NB4 (cell line): ENCODE measurements at regions not wholly inside any gene's neighbourhood (a gene's known extent, or its start where the extent isn't known, plus 50 kb on each side); places are given as distances from the start of the nearest gene placed in this dataset.

Source experiments
- DNase-seq: peaks from one replicate; pipeline ENCODE4 v3.0.0; 2010; ENCODE audit warnings: low read depth
- H3K4me3 ChIP-seq: one replicate; pipeline ENCODE4 v1.5.1; 2011; ENCODE audit warnings: mild to moderate bottlenecking, low read depth, low read length, moderate library complexity
- MYC ChIP-seq: IDR thresholded peaks from 2 replicates; pipeline ENCODE4 v1.6.1; 2011; ENCODE audit warnings: low read depth, low read length
- POLR2A ChIP-seq: IDR thresholded peaks from 2 replicates; pipeline ENCODE4 v1.6.1; 2011; ENCODE audit warnings: mild to moderate bottlenecking; ENCODE audit not compliant: insufficient read length; ENCODE audit errors: extremely low read depth
- TF ChIP-seq, protein P1 (sequence below): IDR thresholded peaks from 2 replicates; pipeline ENCODE4 v1.6.1; 2011; ENCODE audit warnings: low read depth, low read length
- TF ChIP-seq, protein P2 (sequence below): IDR thresholded peaks from one replicate; pipeline ENCODE4 v1.5.1; 2012; ENCODE audit warnings: low read depth, low read length

DNA sequence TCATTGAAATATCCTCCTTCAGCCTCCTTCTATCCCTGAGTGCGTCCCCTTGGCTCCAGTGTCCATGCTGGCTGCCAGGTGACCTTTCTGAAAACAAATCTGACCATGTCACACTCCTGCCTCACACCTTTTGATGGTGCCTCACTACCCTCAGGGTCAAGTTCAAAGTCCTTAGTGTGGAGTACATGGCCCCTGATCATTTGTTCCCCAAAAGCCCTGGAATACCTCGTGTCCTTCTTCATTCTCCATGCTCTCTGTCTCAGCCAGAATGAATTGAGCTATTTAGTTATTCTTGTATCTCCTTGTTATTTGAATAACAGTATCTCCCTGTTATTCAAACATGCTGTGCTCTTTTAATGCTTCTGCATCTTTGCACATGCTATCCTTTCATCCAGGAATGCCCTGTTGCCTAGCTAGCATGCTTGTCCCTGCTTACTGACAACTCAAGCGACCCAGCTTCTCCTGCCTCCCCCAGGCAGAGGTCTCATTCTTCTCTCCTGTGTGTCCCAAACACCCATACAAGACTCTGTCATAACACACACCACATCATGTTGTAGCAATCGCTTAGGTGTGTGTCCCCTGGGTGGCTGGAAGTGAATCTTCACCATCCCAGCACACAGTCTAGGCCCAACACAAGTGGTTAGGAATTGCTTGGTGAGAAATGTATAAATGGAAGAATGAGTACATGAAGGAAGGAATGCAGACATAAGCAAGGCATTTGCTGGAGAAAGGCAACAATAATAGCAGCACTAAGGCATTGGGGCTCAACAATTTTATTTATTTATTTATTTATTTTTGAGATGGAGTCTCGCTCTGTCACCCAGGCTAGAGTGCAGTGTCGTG is 144.0 kb downstream of the DDX1 start:
- TF ChIP-seq, protein P1, sequence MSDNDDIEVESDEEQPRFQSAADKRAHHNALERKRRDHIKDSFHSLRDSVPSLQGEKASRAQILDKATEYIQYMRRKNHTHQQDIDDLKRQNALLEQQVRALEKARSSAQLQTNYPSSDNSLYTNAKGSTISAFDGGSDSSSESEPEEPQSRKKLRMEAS, result no peak
- TF ChIP-seq POLR2A, result no peak
- TF ChIP-seq, protein P2, sequence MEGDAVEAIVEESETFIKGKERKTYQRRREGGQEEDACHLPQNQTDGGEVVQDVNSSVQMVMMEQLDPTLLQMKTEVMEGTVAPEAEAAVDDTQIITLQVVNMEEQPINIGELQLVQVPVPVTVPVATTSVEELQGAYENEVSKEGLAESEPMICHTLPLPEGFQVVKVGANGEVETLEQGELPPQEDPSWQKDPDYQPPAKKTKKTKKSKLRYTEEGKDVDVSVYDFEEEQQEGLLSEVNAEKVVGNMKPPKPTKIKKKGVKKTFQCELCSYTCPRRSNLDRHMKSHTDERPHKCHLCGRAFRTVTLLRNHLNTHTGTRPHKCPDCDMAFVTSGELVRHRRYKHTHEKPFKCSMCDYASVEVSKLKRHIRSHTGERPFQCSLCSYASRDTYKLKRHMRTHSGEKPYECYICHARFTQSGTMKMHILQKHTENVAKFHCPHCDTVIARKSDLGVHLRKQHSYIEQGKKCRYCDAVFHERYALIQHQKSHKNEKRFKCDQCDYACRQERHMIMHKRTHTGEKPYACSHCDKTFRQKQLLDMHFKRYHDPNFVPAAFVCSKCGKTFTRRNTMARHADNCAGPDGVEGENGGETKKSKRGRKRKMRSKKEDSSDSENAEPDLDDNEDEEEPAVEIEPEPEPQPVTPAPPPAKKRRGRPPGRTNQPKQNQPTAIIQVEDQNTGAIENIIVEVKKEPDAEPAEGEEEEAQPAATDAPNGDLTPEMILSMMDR, result no peak
- TF ChIP-seq MYC, result no peak
- no peak overlapping the region for H3K4me3 ChIP-seq
- DNase-seq, result no peak

DNA sequence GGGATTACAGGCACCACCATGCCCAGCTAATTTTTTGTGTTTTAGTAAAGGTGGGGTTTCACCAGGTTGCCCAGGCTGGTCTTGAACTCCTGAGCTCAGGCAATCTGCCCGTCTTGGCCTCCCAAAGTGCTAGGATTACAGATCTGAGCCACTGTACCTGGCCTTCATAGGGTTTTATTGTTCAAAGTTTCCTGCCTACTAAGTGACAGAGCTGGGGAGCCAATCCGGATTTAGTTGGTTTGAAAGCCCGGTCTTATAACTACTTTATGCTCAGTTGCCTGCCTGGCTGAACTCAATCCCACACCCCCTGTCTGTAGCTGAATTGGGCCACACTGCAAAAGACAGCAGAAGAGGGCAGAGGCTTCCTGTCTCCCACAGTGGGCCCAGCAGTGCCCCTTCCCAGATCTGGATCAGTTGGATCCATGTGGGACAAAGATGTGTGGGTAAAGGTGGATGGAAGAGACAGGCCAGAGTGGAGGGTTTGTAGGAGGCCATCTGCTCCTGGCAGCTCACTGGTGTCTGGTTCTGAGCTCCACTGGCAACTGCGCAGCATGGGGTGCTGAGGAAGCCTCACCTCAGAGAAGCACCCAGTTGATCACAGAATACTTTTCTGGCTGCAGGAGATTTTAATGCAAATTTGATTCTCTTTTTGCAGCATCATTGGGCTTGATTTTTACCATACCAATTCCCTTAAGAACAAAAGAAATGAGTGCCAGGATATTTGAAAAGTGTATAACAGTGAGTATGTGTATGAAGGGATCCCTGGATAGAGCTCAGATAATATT is 144.9 kb downstream of the DDX1 start:
- no peak overlapping the region for H3K4me3 ChIP-seq
- no peak for TF ChIP-seq POLR2A
- no peak for TF ChIP-seq MYC
- TF ChIP-seq, protein P1, result no peak
- TF ChIP-seq, protein P2, result no peak
- no peak for DNase-seq

DNA sequence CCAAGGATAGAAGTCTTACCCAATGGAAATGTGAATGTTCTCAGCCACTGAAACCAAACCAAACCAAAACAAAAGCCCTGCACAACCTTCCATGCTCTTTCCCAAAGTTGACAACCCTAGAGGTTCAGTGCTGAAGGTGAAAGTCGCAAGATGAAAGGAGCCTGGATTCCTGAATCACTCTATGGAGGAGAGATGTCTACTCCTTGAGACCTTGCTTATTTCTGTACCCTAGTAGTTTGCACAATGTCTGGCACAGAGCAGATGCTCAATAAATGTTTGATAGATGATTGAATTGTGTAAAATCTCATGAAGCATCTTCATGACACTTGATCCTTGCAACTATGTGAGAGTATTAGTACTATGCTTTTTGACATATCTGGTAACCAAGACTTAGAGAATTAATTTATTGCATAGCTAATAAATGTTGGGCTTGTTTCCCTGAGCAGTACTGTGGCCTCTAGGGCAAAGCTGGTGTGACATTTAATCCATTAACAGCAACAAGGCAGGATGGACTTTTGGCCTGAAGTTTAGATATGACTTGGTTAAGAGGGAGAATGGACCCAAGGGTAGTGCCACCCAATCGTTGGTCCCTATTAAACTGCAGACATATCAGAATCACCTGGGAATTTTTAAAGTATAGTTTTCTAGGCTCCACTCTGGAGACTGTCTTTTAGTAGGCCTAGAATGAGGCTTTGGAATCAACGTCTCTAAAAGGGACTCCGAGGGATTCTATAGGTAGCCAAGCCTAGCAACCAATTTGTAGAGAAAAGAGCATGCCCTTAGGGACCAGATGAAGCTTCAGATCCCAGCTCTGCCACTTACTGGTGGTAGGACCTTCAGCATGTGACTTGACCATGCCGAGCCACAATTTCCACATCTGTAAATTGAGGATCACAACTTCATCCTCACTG is 145.9 kb downstream of the DDX1 start:
- TF ChIP-seq, protein P2, result no peak
- TF ChIP-seq MYC, result no peak
- no peak for TF ChIP-seq POLR2A
- TF ChIP-seq, protein P1, result no peak

DNA sequence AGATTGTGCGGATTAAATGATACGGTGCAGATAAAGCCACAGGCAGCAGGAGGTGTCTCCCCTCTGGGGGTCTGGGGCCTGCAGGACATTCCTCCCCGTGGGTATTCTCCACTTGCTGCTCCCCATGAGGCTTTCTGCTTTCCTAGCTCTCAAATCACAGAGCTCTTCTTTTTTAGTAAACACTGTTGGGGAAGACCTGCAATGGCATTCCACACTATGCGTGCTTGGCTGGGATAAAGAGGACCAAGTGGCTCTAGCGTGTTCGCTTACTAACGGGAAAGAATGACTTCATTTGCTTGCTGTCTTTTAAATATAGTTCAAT is 146.5 kb downstream of the DDX1 start:
- TF ChIP-seq MYC (no peak), POLR2A (no peak)
- TF ChIP-seq, protein P1, result no peak
- TF ChIP-seq, protein P2, result no peak
- DNase-seq, result no peak
- H3K4me3 ChIP-seq, result no peak overlapping the region

More for the DNA sequence above, 145.9 kb downstream of the DDX1 start:
- DNase-seq, result no peak
- no peak overlapping the region for H3K4me3 ChIP-seq

DNA sequence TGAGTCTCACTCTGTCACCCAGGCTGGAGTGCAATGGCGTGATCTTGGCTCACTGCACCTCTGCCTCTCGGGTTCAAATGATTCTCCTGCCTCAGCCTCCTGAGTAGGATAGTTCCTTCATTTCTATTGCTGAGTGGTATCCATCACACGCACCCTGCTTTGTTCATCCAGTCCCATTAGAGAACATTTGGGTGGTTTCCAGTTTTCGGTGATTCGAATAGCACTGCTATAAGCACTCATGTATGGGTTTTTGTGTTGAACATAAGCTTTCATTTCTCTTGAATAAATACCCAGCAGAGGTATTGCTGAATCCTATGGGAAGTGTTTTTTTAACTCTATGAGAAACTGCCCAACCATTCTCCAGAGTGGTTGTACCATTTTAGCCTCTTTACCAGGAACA is 147.3 kb downstream of the DDX1 start:
- no peak overlapping the region for H3K4me3 ChIP-seq
- TF ChIP-seq, protein P1, result no peak
- TF ChIP-seq MYC (no peak), POLR2A (no peak)
- TF ChIP-seq, protein P2, result no peak
- no peak for DNase-seq
